Activated naive CD8-positive, alpha-beta T cell (primary cell): ENCODE measurements at regions not wholly inside any gene's neighbourhood (a gene's known extent, or its start where the extent isn't known, plus 50 kb on each side); places are given as distances from the start of the nearest gene placed in this dataset.

Source experiments
- H3K27ac Mint-ChIP-seq: one replicate; pipeline ENCODE4 v1.8.0; 2021; ENCODE audit warnings: mixed read lengths
- H3K27me3 Mint-ChIP-seq: one replicate; pipeline ENCODE4 v1.8.0; 2021; ENCODE audit warnings: mixed read lengths
- H3K36me3 Mint-ChIP-seq: one replicate; pipeline ENCODE4 v1.8.0; 2021; ENCODE audit warnings: mixed read lengths
- H3K4me1 Mint-ChIP-seq: one replicate; pipeline ENCODE4 v1.8.0; 2021; ENCODE audit warnings: low read depth, mixed read lengths
- H3K4me3 Mint-ChIP-seq: one replicate; pipeline ENCODE4 v1.8.0; 2021; ENCODE audit warnings: mild to moderate bottlenecking, mixed read lengths
- H3K9me3 Mint-ChIP-seq: one replicate; pipeline ENCODE4 v1.8.0; 2021; ENCODE audit warnings: low read depth, mixed read lengths

GRCh38 chr3:106881186-106881585 lies 496.1 kb upstream of the CCDC54 start:
- no peaks in the 10 kb centered on the region for H3K36me3 Mint-ChIP-seq
- no peak overlapping the region for H3K4me3 Mint-ChIP-seq
- H3K4me1 Mint-ChIP-seq = no peaks in the 10 kb centered on the region
- H3K27ac Mint-ChIP-seq = no peak overlapping the region
- H3K27me3 Mint-ChIP-seq = no peaks in the 10 kb centered on the region
- H3K9me3 Mint-ChIP-seq = peaks cover 4% of the 10 kb centered on the region

- Mint-ChIP-seq H3K9me3 (peaks cover 4% of the 10 kb centered on the region), H3K4me1 (no peaks in the 10 kb centered on the region), H3K27ac (no peak overlapping the region), H3K4me3 (no peak overlapping the region), H3K27me3 (no peaks in the 10 kb centered on the region), H3K36me3 (no peaks in the 10 kb centered on the region)
Observed at GRCh38 chr3:106882297-106882696, 494.9 kb upstream of the CCDC54 start.

- Mint-ChIP-seq H3K36me3 (no peaks in the 10 kb centered on the region), H3K27me3 (no peaks in the 10 kb centered on the region), H3K4me1 (no peaks in the 10 kb centered on the region), H3K27ac (no peak overlapping the region), H3K9me3 (no peaks in the 10 kb centered on the region), H3K4me3 (no peak overlapping the region)
Observed at GRCh38 chr3:106906074-106906473, 471.2 kb upstream of the CCDC54 start.

- Mint-ChIP-seq H3K27me3 (peaks cover 2% of the 10 kb centered on the region), H3K36me3 (no peaks in the 10 kb centered on the region), H3K4me3 (no peak overlapping the region), H3K9me3 (no peaks in the 10 kb centered on the region), H3K27ac (no peak overlapping the region), H3K4me1 (no peaks in the 10 kb centered on the region)
Observed at GRCh38 chr3:106908181-106908938, 468.9 kb upstream of the CCDC54 start.

- H3K36me3 Mint-ChIP-seq = no peaks in the 10 kb centered on the region
- H3K9me3 Mint-ChIP-seq = no peaks in the 10 kb centered on the region
- H3K27ac Mint-ChIP-seq = no peak overlapping the region
- H3K4me1 Mint-ChIP-seq = no peaks in the 10 kb centered on the region
- H3K27me3 Mint-ChIP-seq = peaks cover 7% of the 10 kb centered on the region
- H3K4me3 Mint-ChIP-seq = no peak overlapping the region
Observed at GRCh38 chr3:106913111-106913698, 464.0 kb upstream of the CCDC54 start.

- Mint-ChIP-seq H3K4me3 (no peak overlapping the region), H3K4me1 (no peaks in the 10 kb centered on the region), H3K9me3 (no peaks in the 10 kb centered on the region), H3K27me3 (peaks cover 7% of the 10 kb centered on the region), H3K36me3 (no peaks in the 10 kb centered on the region), H3K27ac (no peak overlapping the region)
Observed at GRCh38 chr3:106913966-106914365, 463.3 kb upstream of the CCDC54 start.

- H3K4me3 Mint-ChIP-seq = no peak overlapping the region
- no peaks in the 10 kb centered on the region for H3K9me3 Mint-ChIP-seq
- no peaks in the 10 kb centered on the region for H3K36me3 Mint-ChIP-seq
- no peak overlapping the region for H3K27ac Mint-ChIP-seq
- H3K27me3 Mint-ChIP-seq = no peaks in the 10 kb centered on the region
- H3K4me1 Mint-ChIP-seq = no peaks in the 10 kb centered on the region
Observed at GRCh38 chr3:106920609-106921008, 456.6 kb upstream of the CCDC54 start.

- H3K9me3 Mint-ChIP-seq = no peaks in the 10 kb centered on the region
- no peaks in the 10 kb centered on the region for H3K27me3 Mint-ChIP-seq
- no peak overlapping the region for H3K4me3 Mint-ChIP-seq
- H3K4me1 Mint-ChIP-seq = no peaks in the 10 kb centered on the region
- no peak overlapping the region for H3K27ac Mint-ChIP-seq
- no peaks in the 10 kb centered on the region for H3K36me3 Mint-ChIP-seq
Observed at GRCh38 chr3:106929081-106929480, 448.2 kb upstream of the CCDC54 start.

- H3K36me3 Mint-ChIP-seq = no peaks in the 10 kb centered on the region
- no peaks in the 10 kb centered on the region for H3K9me3 Mint-ChIP-seq
- no peak overlapping the region for H3K4me3 Mint-ChIP-seq
- no peak overlapping the region for H3K27ac Mint-ChIP-seq
- H3K27me3 Mint-ChIP-seq = no peaks in the 10 kb centered on the region
- H3K4me1 Mint-ChIP-seq = no peaks in the 10 kb centered on the region
Observed at GRCh38 chr3:106930086-106930485, 447.2 kb upstream of the CCDC54 start.

GRCh38 chr3:106931904-106932303 lies 445.3 kb upstream of the CCDC54 start:
- Mint-ChIP-seq H3K9me3 (no peaks in the 10 kb centered on the region), H3K27ac (no peak overlapping the region), H3K4me1 (no peaks in the 10 kb centered on the region), H3K4me3 (no peak overlapping the region), H3K36me3 (no peaks in the 10 kb centered on the region), H3K27me3 (no peaks in the 10 kb centered on the region)

GRCh38 chr3:106936337-106936736 lies 440.9 kb upstream of the CCDC54 start:
- H3K9me3 Mint-ChIP-seq = no peaks in the 10 kb centered on the region
- H3K4me3 Mint-ChIP-seq = no peak overlapping the region
- no peaks in the 10 kb centered on the region for H3K36me3 Mint-ChIP-seq
- H3K4me1 Mint-ChIP-seq = no peaks in the 10 kb centered on the region
- no peak overlapping the region for H3K27ac Mint-ChIP-seq
- H3K27me3 Mint-ChIP-seq = no peaks in the 10 kb centered on the region

- no peaks in the 10 kb centered on the region for H3K36me3 Mint-ChIP-seq
- H3K4me3 Mint-ChIP-seq = no peak overlapping the region
- no peak overlapping the region for H3K27ac Mint-ChIP-seq
- no peaks in the 10 kb centered on the region for H3K27me3 Mint-ChIP-seq
- H3K9me3 Mint-ChIP-seq = no peaks in the 10 kb centered on the region
- no peaks in the 10 kb centered on the region for H3K4me1 Mint-ChIP-seq
Observed at GRCh38 chr3:106942051-106942450, 435.2 kb upstream of the CCDC54 start.

- Mint-ChIP-seq H3K4me3 (no peak overlapping the region), H3K27ac (no peak overlapping the region), H3K27me3 (no peaks in the 10 kb centered on the region), H3K9me3 (no peaks in the 10 kb centered on the region), H3K4me1 (no peaks in the 10 kb centered on the region), H3K36me3 (no peaks in the 10 kb centered on the region)
Observed at GRCh38 chr3:106943071-106943470, 434.2 kb upstream of the CCDC54 start.

GRCh38 chr3:106945435-106945834 lies 431.8 kb upstream of the CCDC54 start:
- H3K36me3 Mint-ChIP-seq = no peaks in the 10 kb centered on the region
- no peaks in the 10 kb centered on the region for H3K4me1 Mint-ChIP-seq
- H3K27me3 Mint-ChIP-seq = no peaks in the 10 kb centered on the region
- no peaks in the 10 kb centered on the region for H3K9me3 Mint-ChIP-seq
- no peak overlapping the region for H3K27ac Mint-ChIP-seq
- no peak overlapping the region for H3K4me3 Mint-ChIP-seq

GRCh38 chr3:106946866-106947265 lies 430.4 kb upstream of the CCDC54 start:
- Mint-ChIP-seq H3K36me3 (no peaks in the 10 kb centered on the region), H3K9me3 (no peaks in the 10 kb centered on the region), H3K27ac (no peak overlapping the region)

GRCh38 chr3:106957029-106957428 lies 420.2 kb upstream of the CCDC54 start:
- no peaks in the 10 kb centered on the region for H3K4me1 Mint-ChIP-seq
- H3K4me3 Mint-ChIP-seq = no peak overlapping the region
- no peaks in the 10 kb centered on the region for H3K27me3 Mint-ChIP-seq
- H3K9me3 Mint-ChIP-seq = peaks cover 10% of the 10 kb centered on the region
- no peak overlapping the region for H3K27ac Mint-ChIP-seq
- no peaks in the 10 kb centered on the region for H3K36me3 Mint-ChIP-seq

More at GRCh38 chr3:106946866-106947265, 430.4 kb upstream of the CCDC54 start:
- H3K27me3 Mint-ChIP-seq = no peaks in the 10 kb centered on the region
- no peak overlapping the region for H3K4me3 Mint-ChIP-seq
- H3K4me1 Mint-ChIP-seq = no peaks in the 10 kb centered on the region
